ENCODE measurements at regions not wholly inside any gene's neighbourhood (a gene's known extent, or its start where the extent isn't known, plus 50 kb on each side); places are given as distances from the start of the nearest gene placed in this dataset.

- no peak for DNase-seq (ENCODE audit: low read depth in 3 of 3)
Observed at GRCh38 chr1:221356693-221357092, 385.2 kb downstream of the DUSP10 start.

- DNase-seq (ENCODE audit: low read depth in 3 of 3): no peak
Observed at GRCh38 chr1:221363039-221363438, 378.9 kb downstream of the DUSP10 start.

DNA sequence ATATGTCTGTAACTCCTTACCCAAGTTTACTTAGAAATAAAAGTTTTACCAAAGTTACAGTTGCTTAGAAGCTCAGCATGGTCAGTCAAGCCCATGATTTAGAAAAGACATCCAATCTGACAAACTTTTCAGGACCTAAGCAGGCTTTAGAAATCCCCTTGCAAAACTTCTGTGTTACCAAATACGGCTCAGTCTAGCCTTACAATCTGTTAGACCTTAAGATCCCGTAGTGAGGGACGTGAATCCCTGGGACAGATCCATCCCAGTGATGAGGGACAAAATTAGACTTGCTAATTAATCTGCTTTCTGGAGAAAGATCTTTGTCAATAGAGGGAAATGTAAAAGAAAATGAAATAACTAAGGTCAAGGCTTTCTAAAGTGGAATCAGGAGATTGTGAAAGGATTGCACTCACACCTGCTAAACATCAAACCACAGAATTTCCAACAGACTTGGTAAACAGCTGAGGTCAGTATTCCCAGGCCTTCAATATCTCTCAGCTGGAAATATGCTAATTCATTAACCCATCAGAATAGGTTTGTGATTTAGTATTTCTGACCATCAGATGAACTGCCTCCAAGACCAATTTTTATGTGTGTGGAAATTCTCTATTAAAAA, 375.3 kb downstream of the DUSP10 start:
- DNase-seq (ENCODE audit: low read depth in 3 of 3): no peak

DNA sequence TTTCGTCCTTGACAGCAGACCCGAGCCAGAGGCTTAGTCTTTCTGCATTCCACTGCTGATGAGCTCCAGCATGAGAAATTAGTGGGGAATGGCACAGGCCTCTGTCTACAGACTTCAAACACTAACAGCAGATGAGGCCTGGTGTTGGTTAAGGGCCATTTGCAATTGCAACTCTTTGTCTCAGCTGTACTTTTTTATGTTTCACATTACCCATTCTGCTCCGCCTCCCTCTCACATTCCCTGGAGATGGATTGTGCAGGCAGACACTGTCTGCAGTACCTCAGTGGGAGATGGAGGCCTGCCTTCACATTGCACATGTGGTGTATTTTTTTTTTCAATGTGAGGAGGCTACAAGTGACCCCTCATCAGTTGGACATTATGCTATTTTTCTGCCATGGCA, 370.2 kb downstream of the DUSP10 start:
- DNase-seq (ENCODE audit: low read depth in 3 of 3): no peak

GRCh38 chr1:221373795-221374194, 368.1 kb downstream of the DUSP10 start:
- no peak for DNase-seq (ENCODE audit: low read depth in 3 of 3)

DNA sequence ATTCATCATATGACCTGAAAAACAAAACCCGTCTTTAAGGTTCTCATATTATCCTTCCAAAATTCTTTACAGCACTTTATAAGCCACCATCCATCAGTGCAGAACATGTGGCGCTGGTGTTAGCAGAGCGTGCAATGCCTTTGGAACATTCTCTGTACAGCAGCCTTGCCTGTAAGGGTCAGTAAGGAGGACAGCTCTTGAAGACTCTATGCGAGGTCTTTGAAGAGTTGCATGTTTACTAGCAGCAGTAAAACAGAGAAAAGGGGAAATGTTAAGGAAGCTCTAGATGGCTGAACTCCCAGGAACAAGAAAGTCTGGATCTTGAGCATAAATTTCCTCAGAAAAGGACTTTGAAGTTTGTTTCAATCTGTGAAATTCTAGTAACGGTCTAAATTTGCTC, 365.6 kb downstream of the DUSP10 start:
- DNase-seq (ENCODE audit: low read depth in 3 of 3): no peak

- no peak for DNase-seq (ENCODE audit: low read depth in 3 of 3)
Observed at GRCh38 chr1:221381910-221382623, 359.8 kb downstream of the DUSP10 start.

DNA sequence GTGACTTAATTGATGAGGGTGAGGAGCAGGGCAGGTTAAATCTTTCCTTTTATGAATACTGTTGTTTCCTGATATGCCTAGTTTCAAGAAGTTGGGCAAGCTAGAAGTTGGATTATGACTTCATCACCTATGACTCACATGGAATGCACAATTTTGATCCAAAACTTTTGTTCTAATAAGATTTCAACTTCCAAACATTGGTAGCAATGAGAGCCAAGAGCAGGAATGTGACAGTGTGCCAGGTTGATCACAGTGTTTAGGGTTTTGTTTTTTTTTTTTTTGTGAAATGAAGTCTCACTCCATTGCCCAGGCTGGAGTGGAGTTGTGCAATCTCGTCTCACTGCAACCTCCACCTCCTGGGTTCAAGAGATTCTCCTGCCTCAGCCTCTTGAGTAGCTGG, 349.4 kb downstream of the DUSP10 start:
- DNase-seq (ENCODE audit: low read depth in 3 of 3): no peak

DNA sequence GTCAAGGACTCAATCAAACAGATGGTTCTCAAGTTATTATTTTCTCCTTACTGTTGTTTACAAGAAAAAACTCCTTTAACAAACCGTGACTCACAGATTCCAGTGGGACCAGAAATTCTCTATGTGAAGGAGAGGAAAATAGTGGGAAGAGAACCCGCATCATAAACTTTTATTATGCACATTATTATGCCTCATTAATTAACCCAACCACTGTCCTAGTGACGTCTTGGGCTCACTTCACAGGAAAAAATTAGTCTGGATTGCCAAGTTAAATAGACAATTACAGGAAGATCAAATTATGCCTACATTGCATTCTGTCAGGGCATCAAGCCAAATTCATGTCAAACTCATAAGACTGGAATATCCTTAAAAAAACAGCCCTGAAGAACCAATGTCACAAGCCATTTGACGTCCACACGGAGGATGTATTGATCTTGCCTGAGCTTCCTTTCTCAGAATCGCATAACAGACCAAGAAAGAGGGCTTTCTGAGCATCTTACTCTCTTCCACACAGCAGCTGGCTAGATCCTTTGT, 347.8 kb downstream of the DUSP10 start:
- no peak for DNase-seq (ENCODE audit: low read depth in 3 of 3)

- no peak for DNase-seq (ENCODE audit: low read depth in 3 of 3)
Observed at GRCh38 chr1:221396526-221396925, 345.4 kb downstream of the DUSP10 start.

DNA sequence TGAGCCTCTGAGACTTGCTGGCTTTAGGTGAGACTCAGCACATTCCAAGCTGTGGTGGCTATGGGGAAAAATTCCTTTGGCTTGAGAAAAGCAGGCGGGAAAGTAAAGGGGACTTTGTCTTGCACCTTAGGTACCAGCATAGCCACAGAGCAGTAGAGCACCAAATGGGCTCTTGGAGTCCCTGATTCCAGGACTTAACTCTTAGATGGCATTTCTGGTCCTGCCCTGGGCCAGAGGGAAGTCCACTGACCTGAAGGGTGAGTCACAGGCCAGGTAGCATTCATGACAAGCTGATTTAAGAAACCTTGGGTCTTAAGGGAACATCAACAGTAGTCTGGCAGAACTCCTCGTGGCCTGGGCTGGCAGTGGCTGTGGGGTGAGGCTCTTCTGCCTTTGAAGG, 344.7 kb downstream of the DUSP10 start:
- no peak for DNase-seq (ENCODE audit: low read depth in 3 of 3)

DNA sequence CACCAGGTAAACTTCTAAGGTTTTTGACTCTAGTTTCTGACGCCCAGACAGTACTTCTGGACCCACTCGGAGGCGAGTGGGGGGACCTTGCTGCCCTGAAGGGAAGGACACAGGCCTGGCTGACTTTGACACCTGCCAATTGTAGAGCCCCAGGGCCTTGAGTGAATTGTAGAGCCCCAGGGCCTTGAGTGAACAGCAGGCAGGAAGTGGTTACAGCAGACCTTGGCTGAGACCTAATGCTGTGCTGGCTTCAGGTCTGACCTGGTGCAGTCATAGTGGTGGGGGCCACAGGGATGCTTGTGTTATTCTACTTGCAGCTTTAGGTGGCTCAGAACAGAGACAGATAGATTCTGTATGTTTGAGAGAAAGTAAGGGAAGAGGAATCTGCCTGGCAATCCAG, 344.3 kb downstream of the DUSP10 start:
- DNase-seq (ENCODE audit: low read depth in 3 of 3): no peak

GRCh38 chr1:221405146-221405545, 336.7 kb downstream of the DUSP10 start:
- DNase-seq (ENCODE audit: low read depth in 3 of 3): no peak

DNA sequence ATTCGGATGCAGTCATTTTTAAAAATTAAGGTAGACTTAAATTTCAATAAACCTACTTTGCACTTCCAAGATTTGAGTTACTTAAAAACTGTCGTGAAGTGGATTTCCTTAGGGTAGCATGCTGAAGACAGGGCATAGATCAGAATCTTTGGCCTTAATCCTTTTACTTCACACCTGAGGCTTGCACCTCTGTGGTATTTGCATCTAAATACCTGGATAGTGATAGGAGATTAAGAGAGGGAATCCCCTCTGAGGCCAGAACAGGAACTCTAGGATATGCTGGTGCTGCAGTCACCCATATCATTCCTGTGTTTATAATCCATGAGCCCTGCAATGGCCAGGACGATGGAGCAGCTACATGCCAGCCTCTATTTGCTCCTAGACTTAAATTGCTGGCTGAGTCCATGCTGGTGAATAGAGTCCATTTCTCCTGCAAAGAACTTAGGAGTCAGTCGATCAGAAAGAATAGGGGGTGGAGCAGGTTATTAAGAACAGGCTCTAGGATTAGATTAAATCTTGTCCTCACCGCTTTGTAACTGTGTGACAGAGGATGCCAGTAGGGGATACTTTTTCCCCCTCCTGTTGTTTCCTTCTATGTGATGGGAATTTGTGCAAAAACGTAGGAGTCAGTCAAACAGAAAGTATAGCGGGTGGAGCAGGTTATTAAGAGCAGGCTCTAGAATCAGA, 333.6 kb downstream of the DUSP10 start:
- no peak for DNase-seq (ENCODE audit: low read depth in 3 of 3)

DNA sequence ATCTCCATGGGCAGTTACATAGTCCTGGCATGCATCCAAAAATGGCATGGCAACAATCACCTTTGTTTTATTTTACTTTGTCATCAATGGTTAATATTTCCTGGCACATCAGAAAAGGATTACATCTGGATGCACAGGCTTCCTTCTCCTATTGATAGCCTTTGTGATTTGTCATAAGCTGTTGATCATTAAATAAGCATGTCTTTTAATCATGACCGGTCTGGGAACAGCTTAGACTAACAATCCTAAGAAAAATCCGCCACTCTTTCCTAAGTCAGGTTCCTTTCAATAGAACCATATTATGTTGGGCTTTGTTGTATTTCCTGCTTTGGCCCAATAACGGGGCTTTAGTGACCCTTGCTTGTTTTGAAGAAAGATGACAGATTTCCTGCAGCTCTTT, 330.6 kb downstream of the DUSP10 start:
- no peak for DNase-seq (ENCODE audit: low read depth in 3 of 3)

- no peak for DNase-seq (ENCODE audit: low read depth in 3 of 3)
Observed at GRCh38 chr1:221414772-221415539, 326.9 kb downstream of the DUSP10 start.

DNA sequence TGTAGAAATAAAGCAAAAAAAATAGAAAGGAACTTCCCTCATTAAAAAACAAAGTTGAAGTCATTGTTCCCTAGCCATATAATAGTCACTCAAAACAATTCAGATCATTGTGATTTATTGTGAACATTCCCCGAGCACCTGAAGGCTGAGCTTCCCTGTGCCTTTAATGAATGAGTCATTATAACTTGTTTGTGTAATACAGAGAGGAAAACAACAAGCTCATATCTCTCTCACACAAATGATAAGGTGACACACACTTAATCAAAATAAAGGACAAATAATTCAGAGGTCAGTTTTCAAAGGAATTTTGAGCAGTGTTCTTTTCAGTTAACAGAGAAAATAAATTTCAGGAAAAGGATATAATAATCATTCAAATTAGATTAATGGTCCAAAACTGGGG, 326.2 kb downstream of the DUSP10 start:
- no peak for DNase-seq (ENCODE audit: low read depth in 3 of 3)

GRCh38 chr1:221416142-221416541, 325.7 kb downstream of the DUSP10 start:
- DNase-seq (ENCODE audit: low read depth in 3 of 3): no peak

- no peak for DNase-seq (ENCODE audit: low read depth in 3 of 3)
Observed at GRCh38 chr1:221416723-221417122, 325.2 kb downstream of the DUSP10 start.

DNA sequence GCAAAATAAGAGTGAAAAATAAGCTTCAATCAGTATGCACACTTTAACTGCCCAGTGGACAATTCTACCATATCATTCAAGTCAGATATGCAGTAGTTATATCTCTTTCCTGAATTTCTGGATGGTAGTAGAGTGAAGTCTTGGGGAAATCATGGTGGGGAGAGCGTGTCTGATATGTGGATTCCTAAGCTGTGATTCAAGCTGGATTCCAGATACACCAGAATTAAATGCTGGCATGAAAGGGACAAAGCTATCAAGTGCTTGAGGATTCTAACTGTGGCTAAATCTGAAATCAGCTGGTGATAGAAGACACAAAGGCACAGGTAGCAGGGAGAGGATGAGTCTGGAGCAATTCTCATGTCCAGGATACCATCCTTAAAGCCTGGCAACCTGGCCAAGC, 323.5 kb downstream of the DUSP10 start:
- DNase-seq (ENCODE audit: low read depth in 3 of 3): no peak

DNA sequence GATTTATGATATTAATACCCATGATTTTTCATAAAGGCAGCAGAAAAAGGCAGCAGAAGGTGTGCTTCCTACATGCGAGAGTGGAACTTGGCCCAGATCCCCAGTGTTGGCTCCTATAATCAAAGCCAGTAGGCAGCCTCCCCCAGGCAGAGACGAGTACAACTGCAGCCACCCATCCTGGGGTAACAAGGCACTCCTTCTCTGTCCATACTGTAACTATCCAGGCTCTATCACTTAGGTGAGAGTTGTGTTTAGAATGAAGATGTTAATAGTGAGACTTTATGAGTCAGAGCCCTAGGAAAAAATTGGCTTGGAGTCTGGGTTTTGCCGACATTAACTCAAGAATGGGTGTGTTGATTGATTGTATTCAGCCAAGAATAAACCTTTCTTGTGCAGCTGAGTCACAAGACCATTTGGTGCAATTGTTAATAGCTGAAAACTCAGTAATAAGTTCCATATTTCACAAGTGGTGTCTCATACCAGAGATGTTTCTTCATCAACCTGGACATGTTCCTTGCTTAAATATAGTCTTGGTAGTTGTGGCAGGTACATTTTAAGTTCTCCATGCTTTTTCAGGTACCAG, 322.3 kb downstream of the DUSP10 start:
- no peak for DNase-seq (ENCODE audit: low read depth in 3 of 3)

DNA sequence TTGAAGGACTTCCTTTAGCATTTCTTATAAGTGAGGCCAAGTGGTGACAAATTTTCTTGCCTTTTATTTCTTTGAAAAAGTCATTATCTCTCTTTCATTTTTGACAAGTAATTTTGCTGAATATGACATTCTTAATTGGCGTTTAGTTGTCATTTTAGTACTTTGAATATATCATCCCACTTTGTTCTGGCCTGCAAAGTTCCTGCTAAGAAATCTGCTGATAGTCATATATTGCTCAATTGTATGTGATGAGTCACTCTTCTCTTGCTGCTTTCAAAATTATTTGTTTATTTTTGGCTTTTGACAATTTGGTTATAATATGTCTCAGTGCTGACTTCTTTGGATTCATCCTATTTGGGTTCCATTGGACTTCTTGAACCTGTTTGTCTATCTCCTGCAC, 312.6 kb downstream of the DUSP10 start:
- DNase-seq (ENCODE audit: low read depth in 3 of 3): no peak
